CD4-positive, alpha-beta T cell treated with Interleukin-4 for 4 hours (primary cell): ENCODE measurements at regions not wholly inside any gene's neighbourhood (a gene's known extent, or its start where the extent isn't known, plus 50 kb on each side); places are given as distances from the start of the nearest gene placed in this dataset.
"Not testable (repeated sequence)": the region's sequence is repeated elsewhere in the genome, so short reads cannot be mapped to it uniquely, and the experiment has no call there.

Source experiments
- DNase-seq: peaks from one replicate; pipeline ENCODE4 v3.0.0-alpha.2; 2020

DNA sequence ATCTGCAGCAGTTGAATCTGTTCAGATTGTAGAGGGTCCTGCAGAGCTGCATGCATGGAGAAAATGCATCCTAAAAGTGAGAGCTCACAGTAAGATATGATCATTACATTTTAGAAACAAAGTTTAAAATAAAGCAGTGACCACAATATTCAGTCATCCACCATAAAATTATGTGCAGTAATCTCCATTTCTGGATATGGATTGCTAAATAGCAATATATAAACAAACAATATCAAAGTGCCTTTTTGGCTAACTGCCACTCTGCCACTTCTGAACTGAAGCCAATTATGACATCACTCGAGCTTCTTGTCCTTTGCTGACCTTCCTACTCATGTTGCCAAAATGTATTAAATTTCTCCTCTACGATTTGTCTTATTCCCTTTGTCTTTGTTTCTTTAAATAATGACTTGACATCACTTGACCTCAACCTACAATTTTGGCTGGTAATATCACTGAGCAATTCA, 262.0 kb upstream of the CXADR start:
- no peak for DNase-seq

DNA sequence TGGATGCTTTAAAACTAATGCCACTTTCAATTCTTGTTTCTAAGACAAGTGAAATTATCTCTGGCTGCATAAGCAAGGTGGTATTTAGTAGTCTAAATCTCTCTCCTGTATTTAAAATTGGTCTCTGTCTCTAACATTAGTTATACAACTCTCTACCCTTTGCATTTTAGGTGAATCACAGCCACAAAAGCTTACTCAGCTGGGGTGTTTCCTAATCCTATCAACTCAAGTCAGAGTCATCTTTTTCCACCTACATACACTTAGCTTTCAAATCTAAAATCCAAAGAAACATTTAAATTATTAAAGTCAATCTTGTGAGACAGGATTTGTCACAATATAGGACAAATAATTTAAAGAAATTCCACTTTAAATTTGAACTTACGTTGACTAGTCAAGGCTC, 255.1 kb upstream of the CXADR start:
- DNase-seq, result no peak

DNA sequence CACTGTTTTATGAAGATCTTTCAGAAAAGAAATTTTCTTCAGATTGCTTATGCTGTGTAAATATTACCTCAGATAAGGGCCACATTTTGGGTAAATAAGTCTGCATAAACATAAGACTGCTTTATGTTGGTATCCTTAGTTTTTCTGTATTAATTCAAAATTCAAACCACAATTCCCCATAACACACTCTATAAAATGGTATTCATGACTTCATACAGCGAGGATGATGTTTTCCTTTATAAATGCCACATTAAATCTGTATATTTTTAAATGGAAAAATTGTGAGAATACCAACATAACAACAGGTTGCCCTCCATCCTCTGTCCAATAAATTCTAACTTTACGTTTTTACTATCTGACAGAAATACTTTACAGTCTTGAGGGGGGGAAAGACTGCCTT, 248.7 kb upstream of the CXADR start:
- DNase-seq, result no peak

DNA sequence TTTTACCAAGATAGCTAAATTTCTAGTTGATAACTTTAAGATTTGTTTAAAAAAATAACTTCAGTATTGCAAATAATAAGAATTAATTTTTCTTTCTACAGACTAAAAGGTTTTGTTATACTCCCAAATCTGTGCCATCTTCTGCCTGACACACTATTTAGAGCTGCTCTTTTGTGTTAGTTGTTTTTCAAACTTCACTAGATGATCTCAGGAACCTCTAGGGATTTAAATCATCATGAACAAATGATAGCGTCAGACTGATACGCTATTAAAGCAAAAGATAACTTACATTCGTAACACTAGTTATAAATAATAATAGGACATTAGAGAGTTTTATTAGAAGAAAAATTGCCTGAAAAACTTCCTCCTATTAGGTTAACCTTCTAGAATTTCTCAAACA, 243.1 kb upstream of the CXADR start:
- DNase-seq, result no peak

DNA sequence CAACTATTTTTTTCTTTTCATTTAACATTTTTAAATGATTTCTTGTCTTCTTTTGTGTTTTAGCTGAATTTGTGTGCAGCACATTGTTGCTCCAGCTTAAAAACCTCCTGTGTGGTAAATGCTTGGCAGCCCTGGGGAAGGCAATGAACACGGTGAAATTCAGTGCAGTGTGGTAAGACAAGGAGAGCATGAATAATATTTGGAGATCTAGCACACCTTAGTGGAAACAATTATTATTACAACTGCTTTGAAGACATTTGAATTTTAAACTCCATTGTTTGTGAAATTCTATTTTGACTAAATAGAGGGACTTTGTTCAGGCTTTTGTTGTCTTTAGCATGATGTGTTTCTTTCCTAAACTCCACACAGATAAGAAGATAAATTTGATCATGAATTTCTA, 242.6 kb upstream of the CXADR start:
- DNase-seq, result no peak

DNA sequence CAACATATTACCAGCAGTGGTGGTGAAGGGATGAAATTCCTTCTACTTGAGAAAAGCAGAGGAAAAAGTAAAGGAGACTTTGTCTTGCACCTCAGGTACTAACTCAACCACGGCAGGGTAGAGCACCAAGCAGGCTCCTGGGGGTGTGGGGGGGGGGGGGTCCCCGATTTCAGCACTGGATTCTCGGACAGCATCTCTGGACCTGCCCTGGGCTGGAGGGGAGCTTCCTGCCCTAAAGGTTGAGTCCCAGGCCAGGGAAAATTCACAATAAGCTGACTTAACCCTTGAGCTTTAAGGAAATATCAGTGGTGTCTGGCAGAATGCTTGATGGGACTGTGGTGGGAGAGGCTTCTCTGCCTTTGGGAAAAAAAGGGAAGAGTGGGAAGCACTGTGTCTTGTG, 233.2 kb upstream of the CXADR start:
- no peak for DNase-seq

DNA sequence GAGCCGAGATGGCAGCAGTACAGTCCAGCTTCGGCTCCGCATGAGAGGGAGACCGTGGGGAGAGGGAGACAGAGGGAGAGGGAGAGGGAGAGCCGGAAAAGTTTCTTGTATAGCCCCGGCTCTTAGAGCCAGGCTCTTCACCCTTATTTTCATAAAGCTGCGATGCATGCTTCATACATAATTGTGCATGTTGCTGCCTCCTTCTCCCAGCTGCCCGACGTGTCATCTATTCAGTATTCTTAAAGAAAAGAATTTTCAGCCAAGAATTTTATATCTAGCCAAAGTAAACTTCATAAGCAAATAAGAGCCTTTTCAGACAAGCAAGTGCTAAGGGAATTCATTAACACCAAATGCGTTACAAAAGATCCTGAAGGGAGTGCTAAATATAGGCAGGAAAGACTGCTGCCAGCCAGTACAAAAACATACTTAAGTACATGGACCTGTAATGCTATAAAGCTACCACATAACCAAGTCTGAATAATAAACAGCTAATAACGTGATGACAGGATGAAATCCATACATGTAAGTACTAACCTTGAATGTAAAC, 219.8 kb upstream of the CXADR start:
- not testable (repeated sequence) for DNase-seq

DNA sequence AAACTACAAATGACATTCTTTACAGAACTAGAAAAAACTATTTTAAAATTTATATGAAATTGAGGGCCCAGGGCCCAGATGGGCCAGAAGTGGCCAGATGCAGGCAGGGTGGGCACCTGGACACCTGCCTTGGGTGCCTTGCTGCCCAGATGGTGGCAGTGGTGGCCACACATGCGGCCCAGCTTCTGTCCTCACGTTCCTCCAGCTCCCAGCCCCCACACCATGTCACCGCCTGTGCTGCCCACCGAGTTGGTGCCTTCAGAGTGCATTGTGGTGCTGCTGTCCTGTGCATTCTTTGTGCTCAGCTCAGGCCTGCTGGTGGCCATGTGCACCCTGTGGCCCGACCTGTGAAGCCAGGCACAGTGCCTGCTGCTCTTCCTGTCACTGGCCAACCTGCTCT, 216.8 kb upstream of the CXADR start:
- DNase-seq, result no peak

DNA sequence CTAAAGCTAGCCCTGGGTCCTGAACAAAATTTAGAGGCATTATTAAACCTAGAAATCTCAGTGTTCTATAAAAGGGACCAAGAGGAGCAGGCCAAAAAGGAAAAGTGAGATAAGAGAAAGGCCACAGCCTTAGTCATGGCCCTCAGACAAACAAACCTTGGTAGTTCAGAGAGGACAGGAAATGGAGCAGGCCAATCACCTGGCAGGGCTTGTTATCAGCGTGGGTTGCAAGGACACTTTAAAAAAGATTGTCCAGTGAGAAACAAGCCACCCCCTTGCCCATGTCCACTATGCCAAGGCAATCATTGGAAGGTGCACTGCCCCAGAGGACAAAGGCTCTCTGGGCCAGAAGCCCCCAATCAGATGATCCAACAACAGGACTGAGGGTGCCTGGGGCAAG, 213.3 kb upstream of the CXADR start:
- DNase-seq, result not testable (repeated sequence)

DNA sequence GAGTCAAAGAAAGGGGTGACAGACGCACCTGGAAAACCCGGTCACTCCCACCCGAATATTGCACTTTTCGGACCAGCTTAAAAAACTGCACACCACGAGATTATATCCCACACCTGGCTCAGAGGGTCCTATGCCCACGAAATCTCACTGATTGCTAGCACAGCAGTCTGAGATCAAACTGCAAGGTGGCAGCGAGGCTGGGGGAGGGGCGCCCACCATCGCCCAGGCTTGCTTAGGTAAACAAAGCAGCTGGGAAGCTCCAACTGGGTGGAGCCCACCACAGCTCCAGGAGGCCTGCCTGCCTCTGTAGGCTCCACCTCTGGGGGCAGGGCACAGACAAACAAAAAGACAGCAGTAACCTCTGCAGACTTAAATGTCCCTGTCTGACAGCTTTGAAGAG, 185.1 kb upstream of the CXADR start:
- DNase-seq, result not testable (repeated sequence)

DNA sequence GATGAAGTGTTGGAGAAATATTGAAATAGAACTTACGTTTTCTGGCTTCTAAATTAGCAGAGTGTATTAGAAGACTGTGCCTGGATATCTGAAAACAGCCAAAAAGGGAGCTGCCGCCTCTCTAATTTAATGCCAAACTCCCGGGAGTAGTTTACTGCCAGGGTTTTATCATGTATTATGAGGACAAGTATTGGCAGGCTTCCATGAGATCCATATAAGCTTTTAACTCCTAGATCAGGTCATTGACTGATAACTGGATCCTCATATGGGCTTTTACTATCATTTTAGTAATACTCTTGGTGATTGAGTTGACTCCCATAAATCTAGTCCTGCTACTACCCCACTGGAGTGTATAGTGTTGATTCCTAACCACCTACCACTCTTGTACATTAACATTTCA, 178.4 kb upstream of the CXADR start:
- no peak for DNase-seq

DNA sequence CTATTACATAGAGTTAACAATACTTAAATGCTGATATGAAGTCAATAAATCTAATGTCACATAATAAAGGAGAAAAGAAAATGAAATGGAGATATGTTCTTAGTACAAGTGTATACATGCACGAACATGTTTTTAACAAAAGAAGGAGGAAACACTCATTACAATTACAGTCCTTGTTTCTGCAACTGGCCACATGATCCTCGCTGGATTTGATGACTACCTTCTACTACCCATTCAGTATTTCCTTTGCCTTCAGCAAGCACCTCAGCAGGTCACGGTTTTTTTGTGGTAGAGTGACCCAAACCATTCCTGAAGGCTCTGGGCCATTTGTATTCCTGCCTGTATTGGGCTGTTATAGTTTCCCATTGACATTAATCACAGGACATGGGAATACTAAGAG, 172.8 kb upstream of the CXADR start:
- DNase-seq, result no peak

DNA sequence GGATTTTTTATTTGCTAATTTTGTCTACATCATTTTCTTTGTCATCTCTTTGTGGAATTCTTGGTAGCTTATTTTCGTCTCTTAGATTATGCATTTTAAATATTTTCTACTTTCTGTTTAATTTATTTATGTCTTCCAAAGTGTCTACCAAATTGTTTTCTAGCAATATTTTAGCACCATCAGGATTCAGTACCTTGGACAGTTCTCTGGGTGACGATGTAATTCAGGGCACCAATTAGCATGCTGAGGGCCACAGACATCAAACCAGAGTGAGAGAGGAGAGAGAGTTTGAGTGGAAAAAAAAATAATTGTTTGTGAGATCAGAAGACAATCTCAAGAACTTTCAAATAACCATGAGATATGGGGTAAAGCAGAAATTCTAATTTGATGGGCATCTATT, 169.8 kb upstream of the CXADR start:
- no peak for DNase-seq

DNA sequence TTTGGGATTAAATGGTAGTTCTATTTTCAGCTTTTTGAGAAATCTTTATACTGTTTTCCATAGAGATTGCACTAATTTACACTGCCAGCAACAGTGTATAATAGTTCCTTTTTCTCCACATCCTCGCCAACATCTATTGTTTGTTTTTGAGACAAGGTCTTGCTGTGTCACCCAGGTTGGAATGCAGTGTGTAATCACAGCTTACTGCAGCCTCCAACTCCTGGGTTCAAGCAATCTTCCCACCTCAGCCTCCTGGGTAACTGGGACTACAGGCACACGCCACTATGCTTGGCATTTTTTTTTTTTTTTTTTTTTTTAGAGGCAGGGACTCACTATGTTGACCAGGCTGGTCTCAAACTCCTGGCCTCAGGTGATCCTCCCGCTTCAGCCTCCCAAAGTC, 164.5 kb upstream of the CXADR start:
- DNase-seq, result no peak

DNA sequence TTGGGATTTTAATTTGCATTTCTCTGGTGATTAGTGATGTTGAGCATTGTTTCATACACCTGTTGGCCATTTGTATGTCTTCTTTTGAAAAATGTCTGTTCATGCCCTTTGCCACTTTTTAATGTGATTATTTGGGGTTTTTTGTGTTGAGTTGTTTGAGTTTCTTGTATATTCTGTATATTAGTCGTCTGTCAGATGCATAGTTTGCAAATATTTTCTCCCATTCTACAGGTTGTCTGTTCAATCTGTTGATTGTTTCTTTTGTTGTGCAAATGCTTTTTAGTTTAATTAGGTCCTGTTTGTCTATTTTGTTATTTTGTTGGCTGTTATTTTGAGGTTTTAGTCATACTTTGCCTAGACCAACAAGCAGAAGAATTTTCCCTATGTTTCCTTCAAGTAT, 164.0 kb upstream of the CXADR start:
- no peak for DNase-seq

DNA sequence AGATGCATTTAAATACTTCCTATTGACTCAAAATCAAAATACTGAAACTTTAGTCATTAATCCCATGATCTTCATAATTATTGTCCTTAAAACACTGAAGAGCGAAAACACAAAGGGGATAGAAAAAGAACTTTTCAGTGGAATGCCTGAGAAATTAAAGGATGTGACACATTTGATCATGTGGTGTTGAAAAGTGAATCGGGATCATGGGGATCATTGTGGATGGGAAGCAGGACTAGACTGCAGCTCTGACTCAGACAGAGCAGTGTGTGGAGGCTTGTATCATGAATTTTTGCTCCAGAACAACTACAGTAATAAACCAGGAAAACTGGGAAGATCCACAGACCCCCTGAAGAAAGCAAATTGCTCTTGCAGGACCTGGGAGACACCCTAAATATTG, 161.1 kb upstream of the CXADR start:
- no peak for DNase-seq

DNA sequence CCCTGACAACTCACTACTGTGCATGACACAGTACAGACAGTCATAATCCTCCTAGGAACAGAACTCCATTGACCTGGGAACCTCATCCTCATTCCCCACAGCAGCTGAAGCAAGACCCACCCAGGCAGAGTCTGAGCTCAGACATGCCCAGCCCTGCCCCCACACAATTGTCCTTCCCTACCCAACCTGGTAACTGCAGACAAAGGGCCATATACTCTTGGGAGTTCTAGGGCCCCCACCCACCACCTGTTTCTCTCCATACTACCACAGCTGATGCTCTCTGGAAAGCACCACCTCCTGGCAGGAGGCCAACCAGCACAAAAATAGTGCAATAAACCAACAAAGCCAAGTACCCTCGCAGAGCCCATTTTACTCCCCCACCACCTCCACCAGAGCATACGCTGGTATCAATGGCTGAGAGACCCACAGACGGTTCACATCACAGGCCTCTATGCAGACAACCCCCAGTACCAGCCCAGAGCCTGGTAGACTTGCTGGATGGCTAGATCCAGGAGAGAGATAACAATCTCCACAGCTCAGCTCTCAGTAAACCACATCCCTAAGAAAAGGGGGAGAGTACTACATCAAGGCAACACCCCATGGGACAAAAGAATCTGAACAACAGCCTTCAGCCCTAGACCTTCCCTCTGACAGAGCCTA, 159.7 kb upstream of the CXADR start:
- no peak for DNase-seq

DNA sequence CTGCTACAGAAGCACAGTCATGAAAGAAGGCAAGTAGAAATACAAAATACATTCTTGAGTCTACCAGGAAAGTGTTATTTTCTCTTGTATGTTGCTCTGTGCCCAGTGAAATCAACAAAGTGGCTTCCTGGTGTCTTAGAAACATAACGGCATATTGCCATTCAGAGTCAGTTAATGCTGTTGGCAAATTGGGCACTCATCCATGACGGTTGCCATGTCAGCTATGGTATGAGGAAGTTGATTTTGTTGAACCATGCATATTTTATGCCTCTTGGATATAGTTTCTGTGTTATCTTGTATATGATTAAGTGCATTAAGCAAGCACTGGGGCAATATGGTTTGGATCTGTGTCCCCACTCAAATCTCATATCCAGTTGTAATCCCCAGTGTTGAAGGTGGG, 153.1 kb upstream of the CXADR start:
- DNase-seq, result no peak

DNA sequence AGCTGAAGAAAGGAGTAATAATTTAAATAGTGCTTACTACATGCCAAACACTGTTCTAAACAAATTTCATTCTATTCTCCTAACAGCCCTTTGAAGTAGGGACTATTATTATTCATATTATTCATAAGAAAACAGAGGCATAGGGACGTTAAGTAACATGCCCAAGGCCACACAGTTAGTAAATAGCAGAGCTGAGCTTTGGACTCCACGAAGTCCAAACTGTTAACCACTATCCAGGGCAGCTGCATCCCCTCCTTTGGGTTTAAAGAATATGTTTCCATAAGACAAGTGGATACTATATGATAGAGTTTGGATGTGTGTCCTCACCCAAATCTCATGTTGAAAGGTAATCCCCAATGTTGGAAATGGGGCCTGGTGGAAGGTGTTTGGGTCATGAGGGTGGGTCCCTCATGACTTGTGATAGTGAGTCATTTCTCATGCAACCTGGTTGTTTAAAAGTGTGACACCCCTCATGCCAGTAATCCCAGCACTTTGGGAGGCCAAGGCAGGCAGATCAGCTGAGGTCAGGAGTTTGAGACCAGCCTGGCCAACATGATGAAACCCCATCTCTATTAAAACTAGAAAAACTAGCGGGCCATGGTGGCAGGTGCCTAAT, 144.0 kb upstream of the CXADR start:
- no peak for DNase-seq

DNA sequence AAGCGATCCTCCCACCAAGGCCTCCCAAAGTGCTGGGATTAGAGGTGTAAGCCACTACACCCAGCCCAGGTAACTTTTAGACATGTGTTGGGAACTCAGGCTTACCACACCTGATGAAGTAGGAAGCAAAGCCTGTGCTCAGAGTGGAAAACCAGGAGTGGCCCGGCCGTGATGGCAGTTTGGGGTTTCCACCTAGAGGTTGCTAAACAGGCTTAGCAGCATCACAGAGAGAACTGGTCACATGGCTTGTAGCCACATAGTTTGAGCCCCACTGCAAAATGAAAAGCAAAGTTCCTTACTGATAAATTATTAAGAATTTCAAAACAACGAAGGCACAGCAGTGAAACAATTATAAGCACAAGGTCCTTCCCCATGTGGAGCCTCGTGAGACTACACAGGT, 142.6 kb upstream of the CXADR start:
- no peak for DNase-seq

DNA sequence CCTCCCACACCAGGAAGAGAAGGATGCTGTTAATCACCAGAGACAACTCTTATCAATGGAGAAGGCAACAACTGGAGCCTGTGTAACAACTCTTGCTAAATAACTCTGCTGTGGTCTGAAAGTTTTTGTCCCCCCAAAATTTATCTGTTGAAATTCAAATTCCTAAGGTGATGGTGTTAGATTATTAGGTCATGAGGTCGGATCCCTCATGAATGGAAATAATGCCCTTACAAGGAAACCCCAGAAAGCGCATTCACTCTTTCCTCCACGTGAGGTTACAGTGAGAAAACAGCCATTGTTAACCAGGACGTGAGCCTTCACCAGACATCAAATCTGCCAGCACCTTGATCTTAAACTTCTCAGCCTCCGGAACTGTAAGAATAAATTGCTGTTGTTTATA, 141.9 kb upstream of the CXADR start:
- no peak for DNase-seq

DNA sequence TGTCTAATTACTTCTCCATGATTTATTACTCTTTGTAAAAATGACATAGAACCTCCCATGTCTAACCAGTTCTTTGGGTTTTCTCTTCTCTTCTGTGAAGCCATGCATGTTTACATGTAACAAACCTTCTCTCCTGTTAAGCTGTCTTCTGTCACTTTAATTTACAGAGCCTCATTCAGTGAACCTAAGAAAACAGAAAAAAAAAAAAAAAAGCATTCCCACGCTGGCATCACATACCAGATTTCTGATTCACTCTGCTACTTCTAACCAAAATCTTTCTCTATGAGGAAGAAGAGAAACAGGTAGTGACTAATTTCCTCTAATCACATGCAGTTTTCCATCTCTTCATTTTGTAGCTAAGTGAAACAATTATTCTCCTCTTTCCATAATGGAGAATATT, 141.4 kb upstream of the CXADR start:
- DNase-seq, result no peak

DNA sequence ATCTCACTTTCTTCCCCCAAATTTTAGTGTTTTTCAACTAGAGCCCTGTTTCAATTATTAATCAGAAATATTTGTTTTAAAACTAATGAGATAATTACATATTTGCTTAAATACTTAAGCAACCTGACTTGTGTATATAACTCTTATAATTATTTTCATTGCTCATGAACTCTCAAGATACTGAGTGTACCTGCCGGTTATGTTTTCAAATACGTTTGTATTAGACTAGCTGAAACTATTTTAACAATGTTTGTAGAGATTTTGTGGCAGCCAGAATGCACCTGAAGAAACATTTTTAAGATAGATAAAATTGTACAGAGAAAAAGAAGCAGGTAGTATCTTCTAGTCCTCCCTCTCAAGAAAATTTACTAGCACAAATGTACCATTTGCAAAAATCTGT, 140.6 kb upstream of the CXADR start:
- no peak for DNase-seq

DNA sequence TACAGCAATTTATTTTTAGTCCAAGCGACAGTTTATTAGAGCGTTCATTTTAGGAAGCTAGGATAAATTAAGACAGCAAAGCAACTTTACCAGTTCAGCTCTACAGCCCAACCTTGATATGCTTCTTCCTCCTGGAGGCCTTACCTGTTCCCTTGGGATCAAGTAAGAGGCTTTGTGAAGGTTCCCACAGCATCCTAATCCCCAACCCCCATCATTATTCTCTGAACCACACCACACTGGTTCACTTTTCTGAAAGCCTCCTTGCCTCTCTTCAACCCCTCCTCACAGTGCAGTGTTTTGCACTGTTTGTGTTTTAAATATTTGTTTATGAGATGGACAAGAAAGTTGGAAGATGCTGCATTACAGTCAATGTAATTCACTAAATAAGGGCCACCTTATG, 126.3 kb upstream of the CXADR start:
- no peak for DNase-seq

DNA sequence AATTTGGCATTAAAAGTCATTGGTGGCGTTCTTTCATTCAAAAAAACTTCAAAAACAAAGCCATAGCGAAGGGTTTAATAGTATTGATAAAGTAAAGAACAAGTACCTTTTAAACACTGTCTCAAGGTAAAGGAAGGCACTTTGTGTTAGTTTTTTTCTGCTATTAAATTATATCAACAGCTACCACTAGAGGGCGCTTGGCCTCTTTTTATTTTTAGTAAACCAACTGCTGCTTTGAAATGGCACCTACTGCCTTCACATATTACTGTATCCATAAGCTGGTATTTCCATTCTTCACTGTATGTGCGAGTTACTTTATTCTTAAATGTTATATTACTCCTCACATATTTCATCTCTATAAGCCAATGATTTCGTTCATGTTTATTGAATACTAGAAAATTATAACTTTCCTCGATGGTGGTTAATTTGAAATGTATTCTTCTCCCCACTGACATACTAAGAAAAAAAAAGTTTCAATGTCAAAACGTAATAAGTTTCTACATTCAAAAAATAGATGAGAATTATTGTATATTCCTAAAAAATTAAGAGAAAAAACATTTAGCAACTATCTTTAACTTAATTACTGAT, 125.7 kb upstream of the CXADR start:
- peak; percentile 72 for DNase-seq
